GM19463 (cell line): ENCODE measurements at regions not wholly inside any gene's neighbourhood (a gene's known extent, or its start where the extent isn't known, plus 50 kb on each side); places are given as distances from the start of the nearest gene placed in this dataset.
"Not testable (repeated sequence)": the region's sequence is repeated elsewhere in the genome, so short reads cannot be mapped to it uniquely, and the experiment has no call there.

ENCODE experiments used
- ATAC-seq: cut with Tn5 transposase; IDR thresholded peaks from one replicate; pipeline ENCODE4 v1.9.1; 2021; ENCODE audit warnings: mild to moderate bottlenecking, moderate library complexity; ENCODE audit not compliant: unreplicated experiment

- ATAC-seq = no peak
Measured at GRCh38 chr6:163862701-163863100, 448.2 kb downstream of the QKI start.

DNA sequence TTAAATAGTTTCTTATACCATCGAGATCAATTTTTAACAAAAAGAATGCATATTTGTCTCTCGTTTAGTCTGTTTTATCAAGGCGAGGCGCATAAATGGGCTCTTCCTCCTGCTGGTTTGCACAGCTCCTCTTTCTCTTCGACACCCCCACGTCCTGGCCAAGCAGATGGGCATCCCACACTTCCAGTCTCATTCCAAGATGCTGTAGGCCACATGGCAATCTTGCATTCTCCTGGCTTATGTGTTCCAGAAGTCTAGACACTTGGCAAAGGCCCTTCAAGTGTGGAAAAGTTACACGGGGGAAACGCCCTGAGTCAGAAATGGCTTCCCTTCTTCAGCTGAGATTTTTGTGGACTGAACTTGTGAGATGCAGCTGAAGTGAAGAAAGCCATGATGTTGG is 447.1 kb downstream of the QKI start:
- ATAC-seq = no peak

GRCh38 chr6:163860287-163861081 is 446.0 kb downstream of the QKI start:
- no peak for ATAC-seq

- not testable (repeated sequence) for ATAC-seq
Measured at GRCh38 chr6:163858870-163859269, 444.4 kb downstream of the QKI start.

DNA sequence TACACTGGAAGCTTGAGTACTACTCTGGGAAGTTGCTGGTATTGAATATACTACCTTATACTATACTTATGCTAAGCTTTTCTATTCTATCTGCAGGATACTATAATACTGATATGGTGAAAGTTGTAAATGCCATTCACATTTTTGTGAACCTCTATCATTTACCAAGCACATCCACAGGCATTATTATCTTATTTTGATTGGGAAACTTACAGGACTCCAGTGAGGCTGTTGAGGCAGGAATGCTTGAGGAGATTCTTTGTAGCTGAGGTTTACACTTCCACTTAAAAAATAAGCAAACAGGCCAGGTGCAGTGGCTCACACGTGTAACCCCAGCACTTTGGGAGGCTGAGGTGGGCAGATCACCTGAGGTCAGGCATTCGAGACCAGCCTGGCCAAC is 442.9 kb downstream of the QKI start:
- no peak for ATAC-seq

DNA sequence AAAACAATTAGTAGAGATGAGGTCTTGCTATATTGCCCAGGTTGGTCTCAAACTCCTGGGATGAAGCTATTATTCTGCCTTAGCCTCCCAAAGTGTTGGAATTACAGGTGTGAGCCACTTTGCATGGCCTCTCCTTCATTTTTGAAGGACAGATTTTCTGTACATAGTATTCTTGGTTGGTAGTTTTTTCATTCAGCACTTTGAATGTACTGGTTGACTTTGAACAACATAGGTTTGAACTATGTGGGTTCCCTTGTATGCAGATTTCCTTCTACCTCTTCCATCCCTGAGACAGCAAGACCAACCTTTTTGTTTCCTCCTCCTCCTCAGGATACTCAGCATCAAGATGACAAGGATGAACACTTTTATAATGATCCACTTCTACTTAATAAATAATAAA is 436.4 kb downstream of the QKI start:
- ATAC-seq = no peak

- no peak for ATAC-seq
Measured at GRCh38 chr6:163844761-163845160, 430.2 kb downstream of the QKI start.

GRCh38 chr6:163844357-163844756 is 429.8 kb downstream of the QKI start:
- no peak for ATAC-seq

DNA sequence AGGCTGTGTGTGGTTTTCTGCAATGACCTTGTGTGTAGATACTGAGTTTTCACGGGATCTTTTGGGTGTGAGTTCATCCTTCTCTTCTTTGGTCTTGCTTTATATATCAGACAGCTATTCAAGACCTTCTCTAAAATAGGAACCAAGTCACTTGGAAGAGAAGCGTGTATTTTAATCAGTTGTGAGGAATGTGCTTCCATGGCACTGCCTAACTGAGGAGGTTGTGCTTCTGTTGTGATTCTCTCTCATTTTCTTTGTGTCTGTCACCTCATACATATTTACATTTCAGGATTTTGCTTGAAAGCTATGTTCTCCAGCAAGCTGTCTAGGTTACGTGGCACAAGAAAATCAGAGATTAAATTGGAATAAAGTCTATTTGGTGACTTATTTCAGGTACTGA is 428.7 kb downstream of the QKI start:
- no peak for ATAC-seq

DNA sequence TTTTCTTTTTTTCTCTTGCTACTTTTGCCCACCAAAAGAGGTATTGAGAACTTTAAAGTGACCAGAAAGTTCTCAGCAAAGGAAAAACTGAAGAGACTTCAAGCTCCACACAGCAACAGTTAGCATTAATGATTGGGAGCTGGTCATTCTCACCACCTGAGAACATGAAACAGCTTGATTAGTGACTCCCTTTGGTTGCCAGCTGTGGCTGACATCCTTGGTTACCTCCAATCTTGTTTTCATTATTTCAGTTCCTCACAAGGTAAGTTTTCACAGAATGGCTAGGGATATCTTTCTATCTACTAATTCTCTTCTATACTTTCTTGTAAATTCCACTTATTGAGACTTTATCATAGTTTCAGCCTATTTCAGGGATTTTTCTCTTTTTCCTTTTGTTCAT is 427.9 kb downstream of the QKI start:
- no peak for ATAC-seq

DNA sequence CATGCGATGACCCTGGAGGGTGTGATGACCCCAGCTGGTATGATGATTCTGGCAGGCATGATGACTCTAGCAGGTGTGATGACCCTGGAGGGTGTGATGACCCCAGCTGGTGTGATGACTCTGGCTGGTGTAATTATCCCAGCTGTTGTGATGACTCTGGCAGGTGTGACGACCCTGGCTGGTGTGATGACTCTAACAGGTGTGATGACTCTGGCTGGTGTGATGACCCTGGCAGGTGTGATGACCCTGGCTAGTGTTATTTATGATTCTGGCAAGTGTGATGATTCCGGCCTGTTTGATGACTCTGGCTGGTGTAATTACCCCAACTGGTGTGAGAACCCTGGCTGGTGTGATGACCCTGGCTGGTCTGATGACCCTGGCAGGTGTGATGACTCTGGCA is 427.2 kb downstream of the QKI start:
- no peak for ATAC-seq

DNA sequence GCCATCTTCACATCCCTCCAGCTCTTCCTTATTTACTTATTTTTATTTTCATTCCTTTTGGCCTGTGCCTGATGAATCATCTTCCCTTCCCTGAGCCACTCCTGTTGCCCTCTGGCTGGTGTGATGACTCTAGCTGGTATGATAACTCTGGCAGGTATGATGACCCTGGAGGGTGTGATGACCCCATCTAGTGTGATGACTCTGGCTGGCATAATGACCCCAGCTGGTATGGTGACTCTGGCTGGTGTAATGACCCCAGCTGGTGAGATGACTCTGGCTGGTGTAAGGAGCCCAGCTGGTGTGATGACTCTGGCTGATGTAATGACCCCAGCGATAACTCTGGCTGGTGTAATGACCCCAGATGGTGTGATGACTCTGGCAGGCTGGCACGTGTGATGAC is 426.8 kb downstream of the QKI start:
- ATAC-seq = no peak

DNA sequence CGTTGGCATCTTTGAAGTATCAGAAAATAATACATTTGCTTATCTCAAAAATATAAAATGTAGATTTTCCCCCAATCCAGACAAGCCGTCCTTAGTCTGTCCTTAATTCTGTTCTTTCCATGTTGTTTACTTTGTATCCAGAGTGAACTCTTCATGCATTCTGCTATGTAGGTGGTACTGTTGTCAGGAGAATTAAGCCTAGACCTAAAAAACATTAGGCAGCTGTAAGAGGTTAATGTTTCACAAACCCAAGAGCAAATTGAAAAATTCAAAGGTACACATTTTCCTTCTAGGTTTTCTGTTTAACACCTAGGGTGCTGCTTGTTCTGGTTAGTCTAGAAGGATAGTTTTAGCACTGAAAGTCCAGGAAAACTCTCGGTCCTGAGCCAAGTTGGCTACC is 426.4 kb downstream of the QKI start:
- ATAC-seq = no peak

DNA sequence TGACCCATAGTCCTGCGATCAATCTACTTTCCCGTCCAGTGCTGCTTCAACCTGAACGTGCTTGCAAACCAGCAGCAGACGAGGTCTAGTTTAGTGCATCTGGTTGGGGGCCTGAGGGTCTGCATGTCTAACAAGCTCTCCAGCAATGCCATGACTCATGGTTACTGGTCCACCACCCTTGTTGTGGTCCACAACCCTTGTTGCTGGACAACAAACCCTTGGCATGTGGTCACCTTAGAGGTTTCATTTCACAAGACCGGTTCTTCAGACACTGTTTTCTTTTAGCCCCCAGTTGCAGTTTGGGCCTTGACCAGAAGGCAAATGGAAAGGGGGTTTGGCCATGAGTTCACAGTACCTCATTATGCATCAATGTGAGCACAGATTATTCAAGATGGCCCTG is 424.8 kb downstream of the QKI start:
- no peak for ATAC-seq

DNA sequence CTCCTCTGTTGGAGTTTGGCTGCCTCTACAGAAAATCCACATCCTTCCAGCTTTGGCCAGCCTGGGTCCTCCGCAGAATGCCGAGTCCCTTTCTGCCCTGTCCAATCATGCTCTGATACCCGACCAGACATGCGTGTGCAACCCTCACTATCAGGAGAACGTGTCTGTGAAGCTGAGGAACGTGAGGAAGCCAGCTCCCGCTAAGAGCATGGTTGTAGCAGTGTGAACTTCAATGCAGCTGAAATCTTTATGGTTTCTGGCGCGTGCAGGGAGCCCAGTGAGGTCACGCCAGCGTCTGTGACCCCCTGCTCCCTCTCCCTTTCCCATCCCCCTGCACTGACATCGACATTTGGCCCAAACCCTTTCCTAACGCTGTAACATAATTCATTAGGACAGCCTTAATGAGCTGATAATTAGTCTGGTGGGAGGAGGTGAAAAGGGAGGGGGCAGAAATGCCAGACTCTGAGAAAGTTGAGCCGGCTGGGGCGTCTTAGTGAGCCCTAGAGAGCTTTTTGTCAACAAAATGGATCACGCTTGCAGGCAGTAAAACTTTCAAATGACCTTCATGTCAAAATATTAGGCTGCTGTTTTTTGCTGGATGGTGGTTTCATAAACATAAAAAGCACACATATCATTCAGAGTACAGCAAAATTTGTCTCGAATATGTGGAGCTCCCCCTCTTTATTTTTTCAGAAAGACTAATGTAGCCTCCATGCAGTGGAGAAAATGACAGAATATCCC is 423.3 kb downstream of the QKI start:
- no peak for ATAC-seq

DNA sequence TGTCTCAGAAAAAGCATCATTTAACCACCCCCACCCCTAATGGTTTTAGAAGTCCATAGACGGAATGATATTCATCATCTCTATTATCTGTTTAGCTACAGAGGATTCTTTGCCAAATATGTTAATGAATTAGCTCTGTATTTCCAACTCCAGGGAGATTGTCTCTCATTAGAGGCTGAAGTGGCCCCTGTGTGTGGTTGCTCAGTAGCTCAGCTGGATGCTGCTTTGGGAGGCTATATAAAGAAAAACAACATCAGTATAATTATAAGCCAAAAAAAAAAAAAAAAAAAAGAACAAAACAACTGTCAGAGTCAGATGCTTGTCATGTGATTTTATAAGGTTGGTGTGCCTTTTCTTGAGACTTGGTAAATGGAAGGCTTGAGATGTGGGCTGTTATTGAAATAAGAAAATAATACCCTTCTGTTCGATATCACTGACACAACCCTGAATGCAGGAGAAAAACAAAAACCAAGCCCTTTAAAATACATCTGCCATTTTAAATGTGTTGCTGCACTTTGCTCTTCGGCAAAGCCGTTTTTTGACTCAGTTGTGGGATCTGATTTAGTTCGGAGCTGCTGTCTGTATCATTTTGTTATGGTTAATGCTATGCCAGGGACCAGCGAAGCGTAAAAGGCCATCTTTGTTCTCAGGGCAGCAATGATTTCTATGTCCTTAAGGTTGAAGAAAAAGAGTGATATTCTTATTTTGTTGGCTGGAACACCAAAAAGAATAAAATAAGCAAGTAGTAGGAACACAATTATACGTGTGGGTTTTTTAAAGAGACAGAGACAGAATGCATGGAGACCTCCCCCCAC is 422.6 kb downstream of the QKI start:
- no peak for ATAC-seq

GRCh38 chr6:163835439-163836171 is 421.1 kb downstream of the QKI start:
- ATAC-seq = no peak

DNA sequence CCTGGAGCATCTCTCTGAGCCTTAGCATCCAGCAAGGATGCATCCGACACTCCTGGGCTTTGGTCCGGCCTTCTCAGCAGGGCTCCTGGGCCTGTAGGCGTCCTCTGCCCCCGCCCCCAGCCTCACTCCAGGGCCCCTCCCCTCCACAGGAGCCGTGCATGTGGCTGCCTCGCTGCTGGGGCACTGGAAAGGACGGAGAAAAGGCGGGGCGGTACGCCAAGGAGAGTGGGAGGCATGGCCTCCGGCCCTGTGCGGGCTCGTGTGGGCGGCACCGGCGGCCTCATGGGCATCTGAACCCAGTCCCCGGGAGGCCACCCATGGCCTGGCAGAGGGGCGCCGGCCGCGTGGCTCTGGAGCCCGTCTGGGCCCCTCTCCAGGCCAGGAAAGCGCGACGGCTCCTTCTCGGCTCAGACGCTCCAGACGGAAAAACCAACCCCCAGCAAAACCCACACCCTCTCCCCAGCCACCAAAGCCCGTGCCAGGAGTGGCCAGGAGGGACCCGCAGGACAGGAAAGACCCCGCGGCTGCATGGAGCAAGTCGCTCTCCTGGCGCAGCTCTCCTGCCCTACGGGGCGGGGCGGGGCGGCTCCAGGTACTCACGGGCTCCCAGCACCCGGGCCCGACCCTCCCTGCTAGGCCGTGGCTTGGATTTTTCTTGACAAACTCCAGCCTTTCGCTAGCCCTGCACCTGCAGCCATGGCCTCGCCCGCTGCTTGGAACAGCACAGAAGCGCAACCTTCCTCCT is 419.9 kb downstream of the QKI start:
- no peak for ATAC-seq

GRCh38 chr6:163831736-163832135 is 417.2 kb downstream of the QKI start:
- ATAC-seq = no peak

DNA sequence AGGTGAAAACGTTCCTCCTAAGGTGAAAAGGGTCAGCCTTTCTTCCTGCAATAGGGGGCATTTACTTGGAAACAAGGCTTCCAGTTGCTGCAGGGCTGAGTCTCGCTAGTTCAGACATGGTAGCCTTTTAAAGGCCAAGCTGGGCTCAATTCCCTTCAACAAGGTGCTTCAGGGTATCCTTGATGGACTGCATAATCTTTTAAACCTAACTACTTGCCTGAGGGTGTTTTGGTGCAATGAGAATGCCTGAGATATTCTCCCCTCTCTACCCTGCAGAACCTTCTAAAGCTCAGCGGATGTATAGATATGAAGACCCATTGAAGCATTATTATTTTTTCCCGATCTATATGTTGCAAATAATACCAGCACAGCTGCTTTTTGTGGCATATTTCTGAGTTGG is 416.1 kb downstream of the QKI start:
- ATAC-seq = no peak
